ENCODE measurements at regions not wholly inside any gene's neighbourhood (a gene's known extent, or its start where the extent isn't known, plus 50 kb on each side); places are given as distances from the start of the nearest gene placed in this dataset.

- TF ChIP-seq CTCF (IDR thresholded peaks at IDR 0.05; ENCODE audit: low read length) (no peak), EZH2 (optimal IDR thresholded peaks at IDR 0.05; ENCODE audit: low read depth, low read length) (no peak), EZH2phosphoT487 (IDR thresholded peaks at IDR 0.05; ENCODE audit: low read length) (no peak)
These were observed 158.3 kb downstream of the SPCS3 start for GRCh38 chr4:176478076-176478475.
